ENCODE measurements at regions not wholly inside any gene's neighbourhood (a gene's known extent, or its start where the extent isn't known, plus 50 kb on each side); places are given as distances from the start of the nearest gene placed in this dataset.

DNA sequence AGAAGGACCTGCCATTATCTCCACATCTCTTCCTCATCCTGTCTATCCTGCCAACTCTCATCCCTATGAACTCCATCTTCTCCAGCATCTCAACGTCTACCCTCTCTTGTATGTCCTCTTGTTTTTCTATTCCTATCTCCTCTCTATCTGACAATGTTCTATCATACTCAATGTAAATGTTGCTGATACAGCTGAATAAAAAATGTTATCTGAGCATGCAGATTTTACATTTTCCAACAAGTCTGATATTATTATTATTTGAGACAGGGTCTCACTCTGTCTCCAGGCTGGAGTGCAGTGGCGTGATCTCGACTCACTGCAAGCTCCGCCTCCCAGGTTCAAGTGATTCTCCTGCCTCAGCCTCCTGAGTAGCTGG is 56.0 kb upstream of the RAI14 start:
- ATAC-seq (ENCODE audit: insufficient read depth, low FRiP score) (no peak), DNase-seq (no peak)
- Histone ChIP-seq H3K9ac (ENCODE audit: insufficient read depth in 1 of 2, low read length in 2 of 2) (no peak overlapping the region), H3K9me3 (ENCODE audit: control insufficient read depth in 4 of 4, insufficient read depth in 3 of 4, low read length in 3 of 4) (no peaks in the 10 kb centered on the region), H3K27ac (ENCODE audit: low read depth in 1 of 2, low read length in 1 of 2) (no peak overlapping the region), H3K27me3 (ENCODE audit: control insufficient read depth in 3 of 3, insufficient read depth in 3 of 3, low read length in 2 of 3) (no peaks in the 10 kb centered on the region), H3K36me3 (ENCODE audit: control insufficient read depth in 4 of 4, insufficient read depth in 4 of 4, low read length in 4 of 4) (no peaks in the 10 kb centered on the region), H3K4me3 (no peak overlapping the region), H3K4me1 (ENCODE audit: control insufficient read depth in 5 of 5, insufficient read depth in 5 of 5, low read length in 5 of 5) (peaks cover 0 to 18% (median 0%) of the 10 kb centered on the region in 5 donors)
- 91 to 94% methylated on average over 4 of the region's 4 CpGs for WGBS, 2 donors
- TF ChIP-seq, protein P1, sequence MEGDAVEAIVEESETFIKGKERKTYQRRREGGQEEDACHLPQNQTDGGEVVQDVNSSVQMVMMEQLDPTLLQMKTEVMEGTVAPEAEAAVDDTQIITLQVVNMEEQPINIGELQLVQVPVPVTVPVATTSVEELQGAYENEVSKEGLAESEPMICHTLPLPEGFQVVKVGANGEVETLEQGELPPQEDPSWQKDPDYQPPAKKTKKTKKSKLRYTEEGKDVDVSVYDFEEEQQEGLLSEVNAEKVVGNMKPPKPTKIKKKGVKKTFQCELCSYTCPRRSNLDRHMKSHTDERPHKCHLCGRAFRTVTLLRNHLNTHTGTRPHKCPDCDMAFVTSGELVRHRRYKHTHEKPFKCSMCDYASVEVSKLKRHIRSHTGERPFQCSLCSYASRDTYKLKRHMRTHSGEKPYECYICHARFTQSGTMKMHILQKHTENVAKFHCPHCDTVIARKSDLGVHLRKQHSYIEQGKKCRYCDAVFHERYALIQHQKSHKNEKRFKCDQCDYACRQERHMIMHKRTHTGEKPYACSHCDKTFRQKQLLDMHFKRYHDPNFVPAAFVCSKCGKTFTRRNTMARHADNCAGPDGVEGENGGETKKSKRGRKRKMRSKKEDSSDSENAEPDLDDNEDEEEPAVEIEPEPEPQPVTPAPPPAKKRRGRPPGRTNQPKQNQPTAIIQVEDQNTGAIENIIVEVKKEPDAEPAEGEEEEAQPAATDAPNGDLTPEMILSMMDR (IDR thresholded peaks at IDR 0.05; ENCODE audit: control extremely low read depth, extremely low read depth) = no peak

DNA sequence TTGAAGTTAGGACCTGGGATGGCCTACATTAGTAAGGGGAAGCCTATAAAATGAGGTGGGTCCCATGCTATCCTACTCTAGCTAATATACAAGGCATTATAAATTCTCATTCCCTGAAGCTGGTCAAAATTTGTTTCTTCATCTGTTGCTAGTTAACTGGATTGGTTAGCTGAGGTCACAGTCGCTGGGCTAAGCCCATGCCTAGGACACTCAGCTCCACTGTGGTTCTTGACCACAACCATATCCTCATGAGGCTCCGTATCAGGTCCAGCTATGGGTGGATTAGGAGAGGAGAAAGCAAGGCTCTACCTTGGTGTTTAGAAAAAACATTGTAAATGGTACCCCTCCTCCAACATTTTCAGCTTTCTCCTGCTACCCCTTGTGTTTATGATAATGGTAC is 52.8 kb upstream of the RAI14 start:
- H3K4me1 ChIP-seq (ENCODE audit: control insufficient read depth in 5 of 5, insufficient read depth in 5 of 5, low read length in 5 of 5) = peaks cover 0 to 4% (median 0%) of the 10 kb centered on the region in 5 donors
- ATAC-seq (ENCODE audit: insufficient read depth, low FRiP score) (no peak), DNase-seq (no peak)
- no peaks in the 10 kb centered on the region for H3K9me3 ChIP-seq (ENCODE audit: control insufficient read depth in 4 of 4, insufficient read depth in 3 of 4, low read length in 3 of 4)
- WGBS, 2 donors = 94 to 100% methylated on average over 2 of the region's 2 CpGs
- H3K36me3 ChIP-seq (ENCODE audit: control insufficient read depth in 4 of 4, insufficient read depth in 4 of 4, low read length in 4 of 4) = no peaks in the 10 kb centered on the region
- TF ChIP-seq, protein P1 (IDR thresholded peaks at IDR 0.05; ENCODE audit: control extremely low read depth, extremely low read depth) = no peak
- no peaks in the 10 kb centered on the region for H3K27me3 ChIP-seq (ENCODE audit: control insufficient read depth in 3 of 3, insufficient read depth in 3 of 3, low read length in 2 of 3)
- no peak overlapping the region for H3K27ac ChIP-seq (ENCODE audit: low read depth in 1 of 2, low read length in 1 of 2)
- H3K4me3 ChIP-seq = no peak overlapping the region
- H3K9ac ChIP-seq (ENCODE audit: insufficient read depth in 1 of 2, low read length in 2 of 2) = no peak overlapping the region

DNA sequence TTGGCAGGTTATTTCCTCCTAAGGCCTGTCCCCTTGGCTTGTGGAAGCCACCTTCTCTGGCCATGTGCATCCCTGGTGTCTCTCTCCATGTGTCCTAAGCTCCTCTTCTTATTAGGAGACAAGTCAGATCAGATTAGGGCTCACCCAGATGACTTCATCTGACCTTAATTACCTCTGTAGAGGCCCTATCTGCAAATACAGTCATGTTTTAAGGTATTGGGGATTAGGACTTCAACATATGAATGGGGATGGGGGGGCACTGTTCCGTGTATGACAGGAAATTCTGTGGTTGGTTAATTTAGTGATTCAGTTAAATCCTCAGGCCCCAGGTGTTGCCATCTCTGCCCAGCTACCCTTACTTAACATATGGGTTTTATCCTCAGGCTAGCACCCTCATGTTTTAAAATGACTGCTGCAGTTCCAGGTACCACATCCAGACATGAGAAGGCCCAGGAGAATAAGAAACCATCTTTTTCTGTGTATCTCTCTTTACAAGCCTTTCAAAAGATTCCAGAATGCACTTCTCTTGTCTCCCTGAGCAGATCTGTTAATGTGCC is 51.9 kb upstream of the RAI14 start:
- Histone ChIP-seq H3K27ac (ENCODE audit: low read depth in 1 of 2, low read length in 1 of 2) (no peak overlapping the region), H3K27me3 (ENCODE audit: control insufficient read depth in 3 of 3, insufficient read depth in 3 of 3, low read length in 2 of 3) (no peaks in the 10 kb centered on the region), H3K4me3 (no peak overlapping the region), H3K9me3 (ENCODE audit: control insufficient read depth in 4 of 4, insufficient read depth in 3 of 4, low read length in 3 of 4) (no peaks in the 10 kb centered on the region), H3K4me1 (ENCODE audit: control insufficient read depth in 5 of 5, insufficient read depth in 5 of 5, low read length in 5 of 5) (peaks cover 0 to 6% (median 0%) of the 10 kb centered on the region in 5 donors), H3K36me3 (ENCODE audit: control insufficient read depth in 4 of 4, insufficient read depth in 4 of 4, low read length in 4 of 4) (no peaks in the 10 kb centered on the region), H3K9ac (ENCODE audit: insufficient read depth in 1 of 2, low read length in 2 of 2) (no peak overlapping the region)
- ATAC-seq (ENCODE audit: insufficient read depth, low FRiP score) (no peak), DNase-seq (no peak)
- WGBS, 2 donors = 38 to 56% methylated on average over 1 of the region's 1 CpG
- TF ChIP-seq, protein P1 (IDR thresholded peaks at IDR 0.05; ENCODE audit: control extremely low read depth, extremely low read depth) = no peak

DNA sequence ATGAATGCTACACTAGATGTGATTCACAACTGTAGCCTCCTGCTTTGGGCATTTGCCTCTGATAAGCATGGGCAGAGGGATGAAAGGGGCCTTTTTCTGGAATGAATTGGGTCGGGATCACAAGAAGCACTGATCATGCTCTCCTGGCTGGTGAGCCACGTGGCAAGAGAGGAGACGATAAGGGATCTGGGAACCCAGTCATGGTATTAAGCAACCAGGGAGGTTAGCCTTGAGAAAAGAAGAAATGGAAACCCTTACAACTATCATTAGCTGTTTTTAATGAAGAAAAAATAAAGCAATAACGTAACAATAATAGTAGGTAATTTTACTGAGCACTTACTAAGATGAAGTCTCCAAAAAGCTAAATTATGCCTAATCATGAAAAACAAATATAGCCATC is 50.0 kb upstream of the RAI14 start:
- Histone ChIP-seq H3K9me3 (ENCODE audit: control insufficient read depth in 4 of 4, insufficient read depth in 3 of 4, low read length in 3 of 4) (no peaks in the 10 kb centered on the region), H3K36me3 (ENCODE audit: control insufficient read depth in 4 of 4, insufficient read depth in 4 of 4, low read length in 4 of 4) (no peaks in the 10 kb centered on the region), H3K4me1 (ENCODE audit: control insufficient read depth in 5 of 5, insufficient read depth in 5 of 5, low read length in 5 of 5) (peaks cover 0 to 7% (median 1%) of the 10 kb centered on the region in 5 donors), H3K27me3 (ENCODE audit: control insufficient read depth in 3 of 3, insufficient read depth in 3 of 3, low read length in 2 of 3) (no peaks in the 10 kb centered on the region), H3K4me3 (no peak overlapping the region), H3K27ac (ENCODE audit: low read depth in 1 of 2, low read length in 1 of 2) (no peak overlapping the region), H3K9ac (ENCODE audit: insufficient read depth in 1 of 2, low read length in 2 of 2) (no peak overlapping the region)
- ATAC-seq (ENCODE audit: insufficient read depth, low FRiP score) (no peak), DNase-seq (no peak)
- 88% methylated on average over 4 of the region's 4 CpGs for WGBS, 2 donors
- TF ChIP-seq, protein P1 (IDR thresholded peaks at IDR 0.05; ENCODE audit: control extremely low read depth, extremely low read depth) = no peak

Data from lung (tissue), 11 donors.